MM.1S (cell line): ENCODE measurements at regions not wholly inside any gene's neighbourhood (a gene's known extent, or its start where the extent isn't known, plus 50 kb on each side); places are given as distances from the start of the nearest gene placed in this dataset.

ENCODE experiments used
- DNase-seq: peaks from one replicate; pipeline ENCODE4 v3.0.0-alpha.2; 2015
- H2AFZ ChIP-seq: fragments of 300-600 bp; sonication (generic); 2 replicates; pipeline ENCODE4 v1.6.0; 2016; ENCODE audit warnings: antibody characterized with exemption, low read length
- H3F3A ChIP-seq: fragments of 300-600 bp; sonication (generic); 2 replicates; pipeline ENCODE4 v1.6.1; 2016; ENCODE audit warnings: mild to moderate bottlenecking, antibody characterized with exemption, low read length, moderate library complexity, mixed read lengths; ENCODE audit not compliant: insufficient read depth
- H3K27ac ChIP-seq: fragments of 300-600 bp; sonication (generic); 2 replicates; pipeline ENCODE4 v1.5.1; 2016; ENCODE audit warnings: mild to moderate bottlenecking, low read length
- H3K27me3 ChIP-seq: fragments of 300-600 bp; sonication (generic); replicated peaks from 2 replicates; pipeline ENCODE4 v1.6.0; 2016; ENCODE audit warnings: low read length; ENCODE audit not compliant: insufficient read depth
- H3K36me3 ChIP-seq: fragments of 300-600 bp; sonication (generic); replicated peaks from 2 replicates; pipeline ENCODE4 v1.6.1; 2016; ENCODE audit warnings: mild to moderate bottlenecking, low read length, mixed read lengths; ENCODE audit not compliant: insufficient read depth
- H3K4me1 ChIP-seq: fragments of 300-600 bp; sonication (generic); 2 replicates; pipeline ENCODE4 v1.6.1; 2016; ENCODE audit warnings: low read length, mixed read lengths
- H3K4me2 ChIP-seq: fragments of 300-600 bp; sonication (generic); 2 replicates; pipeline ENCODE4 v1.6.0; 2016; ENCODE audit warnings: low read depth, low read length
- H3K4me3 ChIP-seq: fragments of 300-600 bp; sonication (generic); 2 replicates; pipeline ENCODE4 v1.5.1; 2016; ENCODE audit warnings: low read length, mixed read lengths
- H3K79me2 ChIP-seq: fragments of 300-600 bp; sonication (generic); 2 replicates; pipeline ENCODE4 v1.6.1; 2016; ENCODE audit warnings: mixed run types, low read length, mixed read lengths
- H3K9ac ChIP-seq: fragments of 300-600 bp; sonication (generic); 2 replicates; pipeline ENCODE4 v1.6.1; 2016; ENCODE audit warnings: low read length, mixed read lengths
- H3K9me2 ChIP-seq: fragments of 300-600 bp; sonication (generic); replicated peaks from 2 replicates; pipeline ENCODE4 v1.6.1; 2016; ENCODE audit warnings: mild to moderate bottlenecking, low read length, mixed read lengths; ENCODE audit not compliant: insufficient read depth
- H3K9me3 ChIP-seq: fragments of 300-600 bp; sonication (generic); replicated peaks from 2 replicates; pipeline ENCODE4 v1.6.1; 2016; ENCODE audit warnings: mild to moderate bottlenecking, low read length, mixed read lengths; ENCODE audit not compliant: insufficient read depth
- H4K20me1 ChIP-seq: fragments of 300-600 bp; sonication (generic); 2 replicates; pipeline ENCODE4 v1.6.1; 2016; ENCODE audit warnings: mild to moderate bottlenecking, low read length, moderate library complexity, mixed read lengths; ENCODE audit not compliant: insufficient read depth
- CTCF ChIP-seq: fragments of 300-600 bp; sonication (generic); IDR thresholded peaks from 2 replicates; pipeline ENCODE4 v1.5.1; 2016; ENCODE audit warnings: antibody characterized with exemption, low read length, mixed read lengths
- EZH2 ChIP-seq: fragments of 300-600 bp; sonication (generic); optimal IDR thresholded peaks from 2 replicates; pipeline ENCODE3; 2017; ENCODE audit warnings: low read depth, mild to moderate bottlenecking, antibody characterized with exemption, low read length, mixed read lengths
- EZH2phosphoT487 ChIP-seq: fragments of 300-600 bp; sonication (generic); IDR thresholded peaks from 2 replicates; pipeline ENCODE4 v1.6.1; 2018; ENCODE audit warnings: antibody characterized with exemption, low read length

DNA sequence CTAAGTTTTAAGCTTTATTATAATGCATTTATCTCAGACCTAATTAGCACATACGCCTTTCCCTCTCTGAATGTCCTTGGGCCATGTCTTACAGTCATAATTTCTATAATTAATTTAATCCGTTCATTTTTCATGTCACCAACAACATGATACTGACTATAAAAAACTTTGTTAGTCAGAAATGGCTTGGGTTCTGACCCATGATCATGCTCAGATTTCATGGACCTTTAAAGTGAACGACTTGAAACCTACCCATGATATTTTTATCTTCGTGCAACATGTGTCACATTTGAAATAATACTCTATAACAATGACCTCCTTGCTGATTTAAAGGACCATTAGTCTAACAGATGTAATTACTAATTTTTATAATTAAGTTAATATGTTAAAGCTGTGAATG, 1033.8 kb downstream of the DIPK2A start:
- Histone ChIP-seq H2AFZ (no peak overlapping the region), H3K27me3 (no peaks in the 10 kb centered on the region), H3K4me1 (no peaks in the 10 kb centered on the region), H3K79me2 (no peaks in the 10 kb centered on the region), H4K20me1 (no peaks in the 10 kb centered on the region), H3K4me2 (no peak overlapping the region), H3K9me2 (no peaks in the 10 kb centered on the region), H3F3A (no peaks in the 10 kb centered on the region), H3K9ac (no peak overlapping the region), H3K4me3 (no peak overlapping the region), H3K27ac (no peak overlapping the region), H3K9me3 (no peaks in the 10 kb centered on the region), H3K36me3 (no peaks in the 10 kb centered on the region; the same call in 1 of the 2 replicates)
- TF ChIP-seq EZH2phosphoT487, result no peak
- no peak for TF ChIP-seq EZH2
- TF ChIP-seq CTCF, result no peak
- DNase-seq, result no peak

DNA sequence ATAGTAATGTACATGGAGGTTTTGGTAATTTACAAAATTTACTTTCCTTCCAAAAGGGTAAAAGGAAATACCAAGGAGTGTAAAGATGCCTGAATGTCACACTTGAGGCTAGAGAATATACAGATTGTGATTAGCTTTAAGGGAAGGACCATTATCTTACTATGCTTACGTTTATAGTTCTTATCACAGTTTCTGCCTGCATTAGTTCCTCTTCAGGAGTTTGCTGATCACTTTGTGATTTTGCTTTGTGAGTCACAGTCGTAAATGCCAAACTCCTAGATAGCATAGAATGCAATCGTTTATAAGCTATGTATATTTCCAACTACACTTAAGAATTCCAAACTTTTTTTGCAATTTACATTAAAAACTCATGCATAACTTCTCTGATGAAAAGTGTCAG, 1034.6 kb downstream of the DIPK2A start:
- Histone ChIP-seq H3K9ac (no peak overlapping the region), H3F3A (no peaks in the 10 kb centered on the region), H3K9me3 (no peaks in the 10 kb centered on the region), H3K4me2 (no peak overlapping the region), H2AFZ (no peak overlapping the region), H3K9me2 (no peaks in the 10 kb centered on the region), H3K79me2 (no peaks in the 10 kb centered on the region), H3K4me1 (no peaks in the 10 kb centered on the region), H3K36me3 (no peaks in the 10 kb centered on the region; the same call in 1 of the 2 replicates), H3K27ac (no peak overlapping the region), H3K4me3 (no peak overlapping the region), H3K27me3 (no peaks in the 10 kb centered on the region), H4K20me1 (no peaks in the 10 kb centered on the region)
- TF ChIP-seq EZH2 (no peak), EZH2phosphoT487 (no peak), CTCF (no peak)
- DNase-seq, result no peak

DNA sequence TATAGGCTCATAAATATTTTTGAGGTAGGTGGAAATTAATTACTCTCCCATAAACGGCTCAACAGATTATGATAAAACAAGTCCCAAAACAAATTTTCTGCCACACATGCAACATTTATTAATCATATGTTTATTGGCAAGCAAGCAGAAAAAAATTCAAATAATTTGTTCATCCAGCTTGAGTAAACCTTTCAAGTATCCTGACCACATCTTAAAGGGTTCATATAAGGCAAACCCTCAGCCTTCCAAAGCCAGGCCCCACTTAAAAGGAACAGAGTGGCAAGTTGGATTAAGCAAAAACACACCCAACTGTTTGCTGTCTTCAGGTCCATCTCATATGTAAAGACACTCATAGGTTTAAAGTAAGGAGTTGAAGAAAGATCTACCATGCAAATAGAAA, 1042.3 kb downstream of the DIPK2A start:
- Histone ChIP-seq H3K9me3 (no peaks in the 10 kb centered on the region), H3K4me1 (no peaks in the 10 kb centered on the region), H2AFZ (no peak overlapping the region), H3K36me3 (no peaks in the 10 kb centered on the region), H3F3A (no peaks in the 10 kb centered on the region), H3K79me2 (no peaks in the 10 kb centered on the region), H3K4me2 (no peak overlapping the region), H3K9me2 (no peaks in the 10 kb centered on the region), H3K27me3 (no peaks in the 10 kb centered on the region), H3K9ac (no peak overlapping the region), H3K27ac (no peak overlapping the region), H3K4me3 (no peak overlapping the region), H4K20me1 (no peaks in the 10 kb centered on the region)
- TF ChIP-seq CTCF, result no peak
- TF ChIP-seq EZH2phosphoT487, result no peak
- TF ChIP-seq EZH2, result no peak
- DNase-seq, result no peak
